H9 (cell line): ENCODE measurements at regions not wholly inside any gene's neighbourhood (a gene's known extent, or its start where the extent isn't known, plus 50 kb on each side); places are given as distances from the start of the nearest gene placed in this dataset.

ENCODE experiments used
- DNase-seq: peaks from one replicate; pipeline ENCODE4 v3.0.0-alpha.2; 2017
- H2AFZ ChIP-seq: one replicate; pipeline ENCODE4 v1.6.1; 2013; ENCODE audit warnings: mild to moderate bottlenecking, low read length, control low read depth, moderate library complexity
- H2AK5ac ChIP-seq: 2 replicates; pipeline ENCODE4 v1.6.1; 2013; ENCODE audit warnings: low read length, control low read depth, mixed read lengths; ENCODE audit not compliant: insufficient read length
- H2BK120ac ChIP-seq: one replicate; pipeline ENCODE4 v1.6.1; 2013; ENCODE audit warnings: low read depth, mild to moderate bottlenecking, low read length, control low read depth, inconsistent platforms; ENCODE audit not compliant: poor library complexity, severe bottlenecking
- H2BK12ac ChIP-seq: 2 replicates; pipeline ENCODE4 v1.6.1; 2013; ENCODE audit warnings: low read length, control low read depth, mixed read lengths, low read depth; ENCODE audit not compliant: insufficient read length
- H2BK15ac ChIP-seq: 2 replicates; pipeline ENCODE4 v1.6.1; 2013; ENCODE audit warnings: low read depth, low read length, control low read depth
- H2BK20ac ChIP-seq: one replicate; pipeline ENCODE4 v1.6.1; 2013; ENCODE audit warnings: low read depth, mild to moderate bottlenecking, low read length, control low read depth, inconsistent platforms; ENCODE audit not compliant: poor library complexity, severe bottlenecking
- H2BK5ac ChIP-seq: 2 replicates; pipeline ENCODE4 v1.6.1; 2013; ENCODE audit warnings: low read length, control low read depth, mixed read lengths; ENCODE audit not compliant: insufficient read length
- H3K14ac ChIP-seq: 2 replicates; pipeline ENCODE4 v1.6.1; 2013; ENCODE audit warnings: low read length, control low read depth; ENCODE audit not compliant: insufficient read depth
- H3K18ac ChIP-seq: 2 replicates; pipeline ENCODE4 v1.6.1; 2013; ENCODE audit warnings: low read depth, mild to moderate bottlenecking, mixed read lengths, low read length, control low read depth; ENCODE audit not compliant: insufficient read length
- H3K23ac ChIP-seq: 2 replicates; pipeline ENCODE4 v1.6.1; 2013; ENCODE audit warnings: low read length, control low read depth, mixed read lengths, low read depth; ENCODE audit not compliant: insufficient read length
- H3K23me2 ChIP-seq: 2 replicates; pipeline ENCODE4 v1.6.1; 2013; ENCODE audit warnings: low read depth, mild to moderate bottlenecking, mixed read lengths, low read length, control low read depth; ENCODE audit not compliant: insufficient read length, poor library complexity, severe bottlenecking
- H3K27ac ChIP-seq: 2 replicates; pipeline ENCODE4 v1.5.1; 2013; ENCODE audit warnings: low read length, control low read depth, mixed read lengths, low read depth; ENCODE audit not compliant: insufficient read length
- H3K27me3 ChIP-seq: 2 replicates; pipeline ENCODE4 v1.6.1; 2013; ENCODE audit warnings: low read length, control low read depth, inconsistent platforms; ENCODE audit not compliant: insufficient read depth
- H3K4ac ChIP-seq: 2 replicates; pipeline ENCODE4 v1.6.1; 2013; ENCODE audit warnings: low read depth, mild to moderate bottlenecking, control low read depth, inconsistent platforms, low read length, moderate library complexity
- H3K4me1 ChIP-seq: 2 replicates; pipeline ENCODE4 v1.6.1; 2013; ENCODE audit warnings: low read length, control low read depth, inconsistent platforms; ENCODE audit not compliant: insufficient read depth
- H3K4me2 ChIP-seq: 2 replicates; pipeline ENCODE4 v1.6.1; 2013; ENCODE audit warnings: low read length, control low read depth, mixed read lengths; ENCODE audit not compliant: insufficient read length, insufficient read depth
- H3K56ac ChIP-seq: 2 replicates; pipeline ENCODE4 v1.6.1; 2013; ENCODE audit warnings: low read depth, mild to moderate bottlenecking, mixed read lengths, low read length, control low read depth; ENCODE audit not compliant: insufficient read length
- H3K79me1 ChIP-seq: 2 replicates; pipeline ENCODE4 v1.6.1; 2013; ENCODE audit warnings: low read depth, mild to moderate bottlenecking, moderate library complexity, low read length, control low read depth, inconsistent platforms; ENCODE audit not compliant: insufficient read depth, poor library complexity, severe bottlenecking
- H3K79me2 ChIP-seq: 2 replicates; pipeline ENCODE4 v1.6.1; 2013; ENCODE audit warnings: low read length, control low read depth, inconsistent platforms; ENCODE audit not compliant: insufficient read depth
- H3K9ac ChIP-seq: 2 replicates; pipeline ENCODE4 v1.6.1; 2013; ENCODE audit warnings: low read length, control low read depth, mixed read lengths; ENCODE audit not compliant: insufficient read length; ENCODE audit errors: extremely low read depth
- H3K9me3 ChIP-seq: one replicate; pipeline ENCODE4 v1.6.1; 2013; ENCODE audit warnings: low read depth, low read length, inconsistent platforms; ENCODE audit not compliant: control insufficient read depth
- H3T11ph ChIP-seq: one replicate; pipeline ENCODE4 v1.6.1; 2013; ENCODE audit warnings: mild to moderate bottlenecking, low read length, control low read depth, inconsistent platforms
- H4K20me1 ChIP-seq: one replicate; pipeline ENCODE4 v1.6.1; 2013; ENCODE audit not compliant: control insufficient read depth, insufficient read length, insufficient read depth
- H4K5ac ChIP-seq: 2 replicates; pipeline ENCODE4 v1.6.1; 2013; ENCODE audit warnings: low read depth, mild to moderate bottlenecking, mixed read lengths, low read length, control low read depth; ENCODE audit not compliant: insufficient read length
- H4K8ac ChIP-seq: replicated peaks from 2 replicates; pipeline ENCODE4 v1.6.1; 2013; ENCODE audit warnings: low read length, control low read depth, mixed read lengths, low read depth; ENCODE audit not compliant: insufficient read length
- H4K91ac ChIP-seq: 2 replicates; pipeline ENCODE4 v1.6.1; 2013; ENCODE audit warnings: low read depth, mild to moderate bottlenecking, moderate library complexity, mixed read lengths, low read length, control low read depth; ENCODE audit not compliant: insufficient read length
- H3K27ac Mint-ChIP-seq, 3 experiments: 2 replicates in 2 of 3; 3 replicates in 1 of 3; pipeline ENCODE4 v1.8.0; 2020 to 2021; ENCODE audit warnings: mixed read lengths in 3 of 3, mild to moderate bottlenecking in 1 of 3, moderate library complexity in 1 of 3
- H3K27me3 Mint-ChIP-seq: 2 replicates; pipeline ENCODE4 v1.8.0; 2021; ENCODE audit warnings: low read depth, mild to moderate bottlenecking, moderate library complexity, mixed read lengths
- H3K36me3 Mint-ChIP-seq, 3 experiments: 2 replicates in 2 of 3; 3 replicates in 1 of 3; pipeline ENCODE4 v1.8.0; 2020 to 2021; ENCODE audit warnings: low read depth in 3 of 3, mixed read lengths in 3 of 3; ENCODE audit not compliant: insufficient read depth in 1 of 3
- H3K4me1 Mint-ChIP-seq, 2 experiments: 2 replicates each; pipeline ENCODE4 v1.8.0; 2020; ENCODE audit warnings: mixed read lengths in 2 of 2
- H3K4me3 Mint-ChIP-seq, 2 experiments: 2 replicates in 1 of 2; 3 replicates in 1 of 2; pipeline ENCODE4 v1.8.0; 2020 to 2021; ENCODE audit warnings: mild to moderate bottlenecking in 2 of 2, mixed read lengths in 2 of 2, moderate library complexity in 1 of 2
- H3K9me3 Mint-ChIP-seq, 2 experiments: 2 replicates in 1 of 2; 3 replicates in 1 of 2; pipeline ENCODE4 v1.8.0; 2020; ENCODE audit warnings: mild to moderate bottlenecking in 2 of 2, mixed read lengths in 2 of 2, moderate library complexity in 1 of 2
- CTCF ChIP-seq: fragments of 200-600 bp; sonication (generic); conservative IDR thresholded peaks from 3 replicates; pipeline ENCODE4 v1.8.0; 2021; ENCODE audit warnings: antibody characterized with exemption, mild to moderate bottlenecking
- WGBS: extraction: QIAGEN DNeasy Blood & Tissue Kit; methylation state at CpG from one replicate; pipeline ENCODE4 v1.1.7; 2013; ENCODE audit warnings: missing lambda C conversion rate, low lambda C conversion rate, mixed read lengths; ENCODE audit not compliant: insufficient read length; ENCODE audit errors: extremely low coverage; 5-methylcytosine and 5-hydroxymethylcytosine counted together

GRCh38 chr2:2992634-2993033 is 385.0 kb downstream of the EIPR1 start:
- Histone ChIP-seq H2BK120ac (no peak overlapping the region), H2AFZ (no peak overlapping the region), H2BK20ac (no peak overlapping the region), H3K23ac (no peak overlapping the region), H3K4ac (no peak overlapping the region), H3K27ac (no peak overlapping the region), H3K79me2 (no peaks in the 10 kb centered on the region), H3K56ac (no peak overlapping the region), H4K8ac (no peak overlapping the region), H3K23me2 (no peaks in the 10 kb centered on the region), H2AK5ac (no peak overlapping the region), H3K27me3 (no peaks in the 10 kb centered on the region), H4K5ac (no peak overlapping the region), H4K91ac (no peak overlapping the region), H3T11ph (no peak overlapping the region), H2BK15ac (no peak overlapping the region), H2BK12ac (no peak overlapping the region), H3K4me2 (no peak overlapping the region), H3K4me1 (no peaks in the 10 kb centered on the region), H3K79me1 (no peaks in the 10 kb centered on the region), H3K9ac (no peak overlapping the region), H2BK5ac (no peak overlapping the region), H3K9me3 (no peaks in the 10 kb centered on the region), H3K14ac (no peak overlapping the region), H4K20me1 (no peaks in the 10 kb centered on the region), H3K18ac (no peak overlapping the region)
- Mint-ChIP-seq H3K9me3 (peaks cover 16 to 17% of the 10 kb centered on the region in 2 experiments), H3K27me3 (no peaks in the 10 kb centered on the region; the same call in 1 of the 2 replicates), H3K36me3 (peaks cover 2 to 11% (median 3%) of the 10 kb centered on the region in 3 experiments; a peak in 6 of 7 replicates), H3K4me1 (peaks cover 0 to 4% of the 10 kb centered on the region in 2 experiments; a peak in 1 of 4 replicates), H3K27ac (no peak overlapping the region), H3K4me3 (no peak overlapping the region)
- no CpG with 5 or more reads among the region's 3 CpGs for WGBS
- TF ChIP-seq CTCF: no peak
- DNase-seq: no peak
